NCI-H460 (cell line): ENCODE measurements at regions not wholly inside any gene's neighbourhood (a gene's known extent, or its start where the extent isn't known, plus 50 kb on each side); places are given as distances from the start of the nearest gene placed in this dataset.
"Not testable (repeated sequence)": the region's sequence is repeated elsewhere in the genome, so short reads cannot be mapped to it uniquely, and the experiment has no call there.

Experiments used
- DNase-seq: peaks from one replicate; pipeline ENCODE4 v3.0.0-alpha.2; 2016; ENCODE audit warnings: low read depth; ENCODE audit errors: extremely low read depth

GRCh38 chr1:4062041-4062440 lies 162.0 kb upstream of the C1orf174 start:
- DNase-seq = no peak

GRCh38 chr1:4062560-4062959 lies 162.5 kb upstream of the C1orf174 start:
- DNase-seq = no peak

- DNase-seq = no peak
Observed at GRCh38 chr1:4062992-4063391, 162.9 kb upstream of the C1orf174 start.

GRCh38 chr1:4063516-4063915 lies 163.4 kb upstream of the C1orf174 start:
- no peak for DNase-seq

GRCh38 chr1:4064150-4064889 lies 164.2 kb upstream of the C1orf174 start:
- no peak for DNase-seq

- no peak for DNase-seq
Observed at GRCh38 chr1:4066860-4067599, 167.0 kb upstream of the C1orf174 start.

GRCh38 chr1:4068076-4068475 lies 168.0 kb upstream of the C1orf174 start:
- no peak for DNase-seq

GRCh38 chr1:4071653-4072052 lies 171.6 kb upstream of the C1orf174 start:
- no peak for DNase-seq

GRCh38 chr1:4072481-4073153 lies 172.5 kb upstream of the C1orf174 start:
- DNase-seq = no peak

- DNase-seq = no peak
Observed at GRCh38 chr1:4075436-4076225, 175.6 kb upstream of the C1orf174 start.

GRCh38 chr1:4076346-4076745 lies 176.3 kb upstream of the C1orf174 start:
- no peak for DNase-seq

GRCh38 chr1:4078091-4078962 lies 178.3 kb upstream of the C1orf174 start:
- not testable (repeated sequence) for DNase-seq

- DNase-seq = no peak
Observed at GRCh38 chr1:4079815-4080214, 179.7 kb upstream of the C1orf174 start.

- no peak for DNase-seq
Observed at GRCh38 chr1:4081806-4082711, 182.0 kb upstream of the C1orf174 start.

GRCh38 chr1:4083231-4084047 lies 183.4 kb upstream of the C1orf174 start:
- DNase-seq = no peak

GRCh38 chr1:4084048-4084431 lies 184.0 kb upstream of the C1orf174 start:
- no peak for DNase-seq

GRCh38 chr1:4084446-4084845 lies 184.4 kb upstream of the C1orf174 start:
- no peak for DNase-seq

GRCh38 chr1:4084896-4085295 lies 184.8 kb upstream of the C1orf174 start:
- DNase-seq = no peak
